CD1c-positive myeloid dendritic cell (primary cell): ENCODE measurements at regions not wholly inside any gene's neighbourhood (a gene's known extent, or its start where the extent isn't known, plus 50 kb on each side); places are given as distances from the start of the nearest gene placed in this dataset.
"Not testable (repeated sequence)": the region's sequence is repeated elsewhere in the genome, so short reads cannot be mapped to it uniquely, and the experiment has no call there.

ENCODE experiments used
- DNase-seq: peaks from one replicate; pipeline ENCODE4 v3.0.0-alpha.2; 2016; ENCODE audit errors: extremely low spot score

DNA sequence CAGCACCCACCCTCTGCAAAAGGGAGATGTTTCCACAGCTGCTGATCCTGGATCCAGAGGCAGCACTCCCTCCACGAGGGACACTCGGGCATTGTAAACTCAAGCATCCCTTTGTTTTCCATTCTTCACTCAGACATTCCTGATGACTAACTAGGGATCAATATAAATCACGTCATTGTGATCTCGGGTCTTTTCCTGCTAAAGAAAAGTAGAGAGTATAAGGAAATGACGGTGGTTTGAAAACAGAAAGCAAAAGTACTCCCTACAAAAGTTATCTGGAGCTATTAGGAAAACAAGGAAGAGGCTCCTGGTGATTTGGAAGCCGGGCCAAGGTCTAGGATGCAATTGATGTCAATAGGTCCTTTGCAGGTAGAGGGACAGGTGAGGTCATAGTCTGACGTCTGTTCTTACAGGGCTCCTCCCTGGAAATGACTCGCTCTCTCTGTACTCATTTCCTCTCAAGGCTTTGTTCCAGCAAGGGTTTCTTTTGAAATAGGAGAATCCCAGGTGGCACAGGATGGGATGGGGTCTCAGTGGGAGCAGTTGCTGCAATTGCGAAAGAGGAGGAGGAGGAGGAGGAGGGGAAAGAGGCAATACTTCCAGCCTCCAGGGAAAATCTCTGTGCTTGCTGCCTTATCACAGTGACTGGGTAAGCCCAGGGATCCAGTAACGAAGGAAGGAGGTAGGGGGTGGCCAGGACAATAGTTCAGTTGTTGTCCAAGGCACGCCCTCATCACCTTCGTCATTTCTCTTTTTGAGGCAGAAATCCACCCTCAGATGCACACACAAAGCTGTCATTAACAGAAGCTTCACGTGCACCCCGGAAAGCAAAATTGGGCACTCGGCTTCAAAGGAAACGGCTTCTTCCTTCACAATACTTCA, 222.8 kb downstream of the LY86 start:
- DNase-seq, result peak; percentile 65

DNA sequence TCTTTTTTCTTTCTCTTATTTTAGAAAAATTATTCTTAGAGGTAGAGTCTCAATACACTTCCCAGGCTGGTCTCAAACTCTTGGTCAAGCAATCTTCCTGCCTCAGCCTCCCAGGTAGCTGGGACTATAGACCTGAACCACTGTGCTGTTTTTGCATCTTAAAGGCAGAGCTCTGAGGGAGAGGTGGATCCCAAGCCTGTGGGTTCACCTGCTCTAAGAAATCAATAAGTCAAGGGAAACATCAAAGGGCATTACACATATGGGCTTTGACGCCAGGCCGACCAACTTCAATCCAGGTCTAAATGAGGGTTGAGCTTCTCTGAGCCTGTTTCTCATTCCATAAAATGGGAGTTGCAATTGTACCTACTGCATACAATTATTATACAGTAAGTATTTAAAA, 223.9 kb downstream of the LY86 start:
- DNase-seq, result no peak

GRCh38 chr6:6815732-6816131, 227.2 kb downstream of the LY86 start:
- DNase-seq, result no peak

GRCh38 chr6:6816716-6817115, 228.2 kb downstream of the LY86 start:
- DNase-seq, result no peak

DNA sequence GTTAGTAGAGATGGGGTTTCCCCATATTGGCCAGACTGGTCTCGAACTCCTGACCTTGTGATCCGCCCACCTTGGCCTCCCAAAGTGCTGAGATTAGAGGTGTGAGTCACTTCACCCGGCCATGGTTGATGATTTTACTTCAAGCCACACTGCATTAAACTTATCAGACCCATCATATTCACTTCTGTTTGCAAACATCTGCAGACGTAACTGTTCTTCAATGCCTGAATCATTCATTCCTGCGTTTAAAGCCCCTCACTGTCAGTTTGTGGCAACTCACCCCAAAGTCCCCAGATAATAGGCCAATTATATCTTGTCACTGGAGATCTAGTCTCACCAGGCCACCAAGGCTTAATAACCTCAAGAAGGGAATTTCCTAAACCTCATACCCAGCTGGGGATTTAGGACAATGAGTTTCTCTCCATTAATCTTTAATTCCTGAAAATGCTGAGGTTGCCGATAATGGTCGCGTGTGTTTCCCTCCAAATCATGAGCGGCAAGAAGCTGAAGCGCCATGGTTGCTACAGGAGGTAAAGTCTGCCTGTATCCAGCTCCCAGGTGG, 229.6 kb downstream of the LY86 start:
- no peak for DNase-seq

DNA sequence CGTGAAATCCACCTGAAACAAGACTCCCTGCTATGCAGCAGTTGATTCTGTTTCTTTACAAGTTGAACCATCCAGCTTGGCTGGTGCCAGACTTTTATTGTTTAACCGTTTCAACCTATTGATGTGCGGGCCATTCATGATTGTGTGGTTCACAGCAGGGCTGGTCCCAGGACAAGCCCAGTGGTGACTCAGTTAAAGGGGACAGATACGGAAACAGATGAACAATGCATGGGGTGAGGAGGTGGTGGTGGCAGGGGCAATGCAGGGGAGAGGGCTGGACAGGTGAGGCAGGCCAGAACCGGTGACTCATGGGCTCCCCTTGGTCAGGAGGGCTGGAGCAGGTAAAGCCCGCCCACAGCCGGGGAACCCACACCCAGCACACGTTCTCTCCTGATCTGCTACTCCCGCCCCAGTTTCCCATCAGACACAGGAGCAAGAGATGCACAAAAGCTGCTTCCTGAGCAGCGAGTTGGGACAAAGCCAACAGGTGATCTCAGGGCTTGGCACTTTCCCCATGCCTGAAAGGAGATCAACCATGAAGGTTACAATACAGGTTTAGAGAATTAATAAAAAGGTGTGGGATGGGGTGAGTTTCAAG, 232.2 kb downstream of the LY86 start:
- no peak for DNase-seq

DNA sequence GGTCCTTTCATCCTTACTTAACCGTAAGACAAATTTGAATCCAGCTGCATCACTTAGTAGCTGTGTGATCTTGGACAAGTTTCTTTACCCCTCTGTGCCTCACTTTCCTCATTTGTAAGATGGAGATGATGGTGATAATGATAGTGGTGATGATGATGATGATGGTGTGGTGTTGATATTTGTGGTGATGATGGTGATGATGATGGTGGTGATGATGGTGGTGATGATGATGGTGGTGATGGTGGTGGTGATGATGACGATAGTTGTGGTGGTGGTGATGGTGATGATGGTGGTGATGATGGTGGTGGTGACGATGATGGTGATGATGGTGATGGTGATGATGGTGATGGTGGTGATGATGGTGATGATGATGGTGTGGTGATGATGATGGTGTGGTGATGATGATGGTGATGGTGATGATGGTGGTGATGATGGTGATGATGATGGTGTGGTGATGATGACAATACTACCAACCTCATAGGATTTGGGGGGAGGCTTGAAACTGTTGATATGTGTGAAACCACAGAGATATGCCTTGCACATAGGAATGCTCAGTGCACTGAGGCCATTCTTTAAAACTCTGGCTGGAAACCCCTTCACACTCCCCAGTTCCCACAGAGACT, 233.2 kb downstream of the LY86 start:
- DNase-seq, result no peak

DNA sequence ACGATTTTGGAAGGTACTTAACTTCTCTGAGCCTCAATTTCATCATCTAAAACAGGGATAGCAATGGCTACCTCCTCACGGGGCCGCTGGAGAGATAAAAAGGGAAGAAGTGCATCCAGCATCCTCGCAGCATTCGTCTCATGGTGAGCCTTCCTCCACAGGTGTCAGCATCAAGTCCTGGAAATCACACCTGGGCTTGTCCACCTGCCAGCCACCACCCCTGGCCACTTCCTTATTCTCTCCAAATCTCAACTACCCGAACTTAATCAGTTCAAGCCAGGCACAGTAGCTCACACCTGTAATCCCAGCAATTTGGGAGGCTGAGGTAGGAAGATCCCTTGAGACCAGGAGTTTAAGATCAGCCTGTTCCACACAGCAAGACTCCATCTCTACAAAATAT, 234.5 kb downstream of the LY86 start:
- no peak for DNase-seq

- DNase-seq, result peak; percentile 59
These were observed 235.2 kb downstream of the LY86 start for GRCh38 chr6:6823568-6824224.

- DNase-seq, result no peak
These were observed 235.9 kb downstream of the LY86 start for GRCh38 chr6:6824381-6824780.

DNA sequence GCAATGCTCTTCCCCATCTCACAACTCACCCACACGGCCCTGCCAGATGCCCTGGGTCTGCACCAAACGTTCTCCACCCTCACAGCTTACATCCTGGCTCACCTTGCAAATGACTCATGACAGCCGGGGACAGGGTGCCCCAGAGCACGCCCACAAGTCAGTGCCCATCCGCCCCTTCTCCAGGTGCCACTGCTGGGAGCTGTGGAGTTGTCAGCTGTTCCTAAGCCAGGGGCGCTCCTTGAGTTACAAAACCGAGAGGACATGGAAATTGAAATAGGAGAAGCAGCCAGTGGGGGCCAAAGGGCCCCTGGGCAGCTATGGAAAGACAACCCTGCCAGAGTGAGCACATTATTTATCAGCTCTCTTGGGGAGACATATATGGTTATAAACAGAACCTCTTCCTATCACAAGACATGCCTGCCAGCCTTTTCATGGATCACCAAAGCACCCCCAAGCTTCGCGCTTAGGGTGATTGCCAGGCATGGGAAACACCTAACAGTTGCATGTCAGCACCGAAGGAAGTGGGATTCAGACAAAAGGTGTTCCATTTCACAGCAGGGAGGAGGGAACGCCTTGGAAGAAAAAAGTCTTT, 236.8 kb downstream of the LY86 start:
- DNase-seq, result no peak

GRCh38 chr6:6826095-6826901, 237.8 kb downstream of the LY86 start:
- DNase-seq, result peak; percentile 75

DNA sequence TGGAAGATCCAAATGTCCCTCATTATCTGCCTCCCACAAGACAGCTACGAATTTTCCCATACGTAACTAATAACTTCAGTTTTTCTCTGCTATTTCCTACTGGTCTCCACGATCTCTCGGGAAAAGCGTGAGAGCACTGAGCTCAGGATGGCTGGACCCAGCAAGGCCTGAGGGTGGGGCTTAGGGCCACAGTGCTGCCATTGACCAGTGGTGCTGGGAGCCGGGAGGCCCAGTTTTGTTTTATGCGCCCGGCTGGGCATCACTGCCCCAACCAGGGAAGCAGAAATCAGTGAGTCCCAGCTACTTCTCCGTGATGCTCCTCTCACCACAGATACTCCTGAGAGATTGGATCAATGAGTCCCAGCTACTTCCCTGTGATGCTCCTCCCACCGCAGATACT, 238.4 kb downstream of the LY86 start:
- DNase-seq, result no peak

GRCh38 chr6:6829872-6830685, 241.6 kb downstream of the LY86 start:
- no peak for DNase-seq

GRCh38 chr6:6830686-6831063, 242.2 kb downstream of the LY86 start:
- DNase-seq, result not testable (repeated sequence)

DNA sequence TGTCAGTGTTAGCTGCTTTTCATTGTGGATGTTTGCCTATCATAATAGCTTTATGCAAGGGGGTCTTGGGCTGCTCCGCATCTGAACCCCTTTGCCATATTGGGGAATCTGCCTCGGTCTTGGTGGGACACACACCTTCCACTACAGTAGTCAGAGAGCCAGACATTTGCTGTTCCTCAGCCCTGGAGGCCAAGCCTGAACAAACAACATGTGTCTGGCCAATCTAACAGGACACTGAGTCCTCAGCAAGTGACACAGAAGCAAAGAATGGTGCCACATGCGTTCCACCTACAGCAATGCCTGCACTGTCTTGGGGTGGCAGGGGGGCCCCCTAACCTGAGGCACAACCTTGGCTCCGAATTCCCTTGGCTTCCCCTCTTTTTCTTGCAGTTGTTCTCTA, 243.9 kb downstream of the LY86 start:
- no peak for DNase-seq

GRCh38 chr6:6834356-6835222, 246.1 kb downstream of the LY86 start:
- no peak for DNase-seq

DNA sequence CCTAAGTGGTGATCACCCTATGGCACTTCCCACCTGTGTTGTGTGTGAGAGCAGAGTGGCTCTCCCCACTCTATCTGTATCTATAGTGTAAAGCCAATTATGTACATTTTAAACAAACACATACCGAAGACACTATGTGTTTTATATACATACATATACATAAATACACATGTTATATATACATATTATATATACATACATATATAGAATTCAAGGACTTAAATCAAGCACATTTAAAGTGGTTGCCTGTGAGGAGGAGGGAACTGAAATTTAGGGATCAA, 246.6 kb downstream of the LY86 start:
- DNase-seq, result no peak
